ENCODE measurements at regions not wholly inside any gene's neighbourhood (a gene's known extent, or its start where the extent isn't known, plus 50 kb on each side); places are given as distances from the start of the nearest gene placed in this dataset.
"Not testable (repeated sequence)": the region's sequence is repeated elsewhere in the genome, so short reads cannot be mapped to it uniquely, and the experiment has no call there.

GRCh38 chr7:145349452-145349851 lies 513.6 kb upstream of the TPK1 start:
- TF ChIP-seq, protein P1, sequence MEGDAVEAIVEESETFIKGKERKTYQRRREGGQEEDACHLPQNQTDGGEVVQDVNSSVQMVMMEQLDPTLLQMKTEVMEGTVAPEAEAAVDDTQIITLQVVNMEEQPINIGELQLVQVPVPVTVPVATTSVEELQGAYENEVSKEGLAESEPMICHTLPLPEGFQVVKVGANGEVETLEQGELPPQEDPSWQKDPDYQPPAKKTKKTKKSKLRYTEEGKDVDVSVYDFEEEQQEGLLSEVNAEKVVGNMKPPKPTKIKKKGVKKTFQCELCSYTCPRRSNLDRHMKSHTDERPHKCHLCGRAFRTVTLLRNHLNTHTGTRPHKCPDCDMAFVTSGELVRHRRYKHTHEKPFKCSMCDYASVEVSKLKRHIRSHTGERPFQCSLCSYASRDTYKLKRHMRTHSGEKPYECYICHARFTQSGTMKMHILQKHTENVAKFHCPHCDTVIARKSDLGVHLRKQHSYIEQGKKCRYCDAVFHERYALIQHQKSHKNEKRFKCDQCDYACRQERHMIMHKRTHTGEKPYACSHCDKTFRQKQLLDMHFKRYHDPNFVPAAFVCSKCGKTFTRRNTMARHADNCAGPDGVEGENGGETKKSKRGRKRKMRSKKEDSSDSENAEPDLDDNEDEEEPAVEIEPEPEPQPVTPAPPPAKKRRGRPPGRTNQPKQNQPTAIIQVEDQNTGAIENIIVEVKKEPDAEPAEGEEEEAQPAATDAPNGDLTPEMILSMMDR (IDR thresholded peaks at IDR 0.05): not testable (repeated sequence)
- TF ChIP-seq, protein P2, sequence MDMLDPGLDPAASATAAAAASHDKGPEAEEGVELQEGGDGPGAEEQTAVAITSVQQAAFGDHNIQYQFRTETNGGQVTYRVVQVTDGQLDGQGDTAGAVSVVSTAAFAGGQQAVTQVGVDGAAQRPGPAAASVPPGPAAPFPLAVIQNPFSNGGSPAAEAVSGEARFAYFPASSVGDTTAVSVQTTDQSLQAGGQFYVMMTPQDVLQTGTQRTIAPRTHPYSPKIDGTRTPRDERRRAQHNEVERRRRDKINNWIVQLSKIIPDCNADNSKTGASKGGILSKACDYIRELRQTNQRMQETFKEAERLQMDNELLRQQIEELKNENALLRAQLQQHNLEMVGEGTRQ (IDR thresholded peaks at IDR 0.05): not testable (repeated sequence)
- TF ChIP-seq, protein P3, sequence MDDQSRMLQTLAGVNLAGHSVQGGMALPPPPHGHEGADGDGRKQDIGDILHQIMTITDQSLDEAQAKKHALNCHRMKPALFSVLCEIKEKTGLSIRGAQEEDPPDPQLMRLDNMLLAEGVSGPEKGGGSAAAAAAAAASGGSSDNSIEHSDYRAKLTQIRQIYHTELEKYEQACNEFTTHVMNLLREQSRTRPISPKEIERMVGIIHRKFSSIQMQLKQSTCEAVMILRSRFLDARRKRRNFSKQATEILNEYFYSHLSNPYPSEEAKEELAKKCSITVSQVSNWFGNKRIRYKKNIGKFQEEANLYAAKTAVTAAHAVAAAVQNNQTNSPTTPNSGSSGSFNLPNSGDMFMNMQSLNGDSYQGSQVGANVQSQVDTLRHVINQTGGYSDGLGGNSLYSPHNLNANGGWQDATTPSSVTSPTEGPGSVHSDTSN (IDR thresholded peaks at IDR 0.05): not testable (repeated sequence)
- TF ChIP-seq EP300 (IDR thresholded peaks at IDR 0.05); MAZ (IDR thresholded peaks at IDR 0.05; ENCODE audit: borderline replicate concordance, low read depth, low read length); CEBPB (IDR thresholded peaks at IDR 0.05): not testable (repeated sequence)
- TF ChIP-seq, protein P4, sequence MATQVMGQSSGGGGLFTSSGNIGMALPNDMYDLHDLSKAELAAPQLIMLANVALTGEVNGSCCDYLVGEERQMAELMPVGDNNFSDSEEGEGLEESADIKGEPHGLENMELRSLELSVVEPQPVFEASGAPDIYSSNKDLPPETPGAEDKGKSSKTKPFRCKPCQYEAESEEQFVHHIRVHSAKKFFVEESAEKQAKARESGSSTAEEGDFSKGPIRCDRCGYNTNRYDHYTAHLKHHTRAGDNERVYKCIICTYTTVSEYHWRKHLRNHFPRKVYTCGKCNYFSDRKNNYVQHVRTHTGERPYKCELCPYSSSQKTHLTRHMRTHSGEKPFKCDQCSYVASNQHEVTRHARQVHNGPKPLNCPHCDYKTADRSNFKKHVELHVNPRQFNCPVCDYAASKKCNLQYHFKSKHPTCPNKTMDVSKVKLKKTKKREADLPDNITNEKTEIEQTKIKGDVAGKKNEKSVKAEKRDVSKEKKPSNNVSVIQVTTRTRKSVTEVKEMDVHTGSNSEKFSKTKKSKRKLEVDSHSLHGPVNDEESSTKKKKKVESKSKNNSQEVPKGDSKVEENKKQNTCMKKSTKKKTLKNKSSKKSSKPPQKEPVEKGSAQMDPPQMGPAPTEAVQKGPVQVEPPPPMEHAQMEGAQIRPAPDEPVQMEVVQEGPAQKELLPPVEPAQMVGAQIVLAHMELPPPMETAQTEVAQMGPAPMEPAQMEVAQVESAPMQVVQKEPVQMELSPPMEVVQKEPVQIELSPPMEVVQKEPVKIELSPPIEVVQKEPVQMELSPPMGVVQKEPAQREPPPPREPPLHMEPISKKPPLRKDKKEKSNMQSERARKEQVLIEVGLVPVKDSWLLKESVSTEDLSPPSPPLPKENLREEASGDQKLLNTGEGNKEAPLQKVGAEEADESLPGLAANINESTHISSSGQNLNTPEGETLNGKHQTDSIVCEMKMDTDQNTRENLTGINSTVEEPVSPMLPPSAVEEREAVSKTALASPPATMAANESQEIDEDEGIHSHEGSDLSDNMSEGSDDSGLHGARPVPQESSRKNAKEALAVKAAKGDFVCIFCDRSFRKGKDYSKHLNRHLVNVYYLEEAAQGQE (IDR thresholded peaks at IDR 0.05): not testable (repeated sequence)

Data from A549 (cell line).